Adipocyte (in vitro differentiated cells): ENCODE measurements at regions not wholly inside any gene's neighbourhood (a gene's known extent, or its start where the extent isn't known, plus 50 kb on each side); places are given as distances from the start of the nearest gene placed in this dataset.

Experiments used
- DNase-seq: peaks from one replicate; pipeline ENCODE4 v3.0.0-alpha.2; 2015; ENCODE audit warnings: low read depth
- H3K27me3 ChIP-seq: replicated peaks from 2 replicates; pipeline ENCODE4 v1.7.0; 2013; ENCODE audit warnings: mild to moderate bottlenecking, low read length, moderate library complexity; ENCODE audit not compliant: control insufficient read depth, insufficient read depth
- H3K36me3 ChIP-seq: 2 replicates; pipeline ENCODE4 v1.7.0; 2013; ENCODE audit warnings: low read length, mild to moderate bottlenecking, moderate library complexity; ENCODE audit not compliant: control insufficient read depth, insufficient read depth, severe bottlenecking
- H3K4me1 ChIP-seq: 2 replicates; pipeline ENCODE4 v1.7.0; 2013; ENCODE audit warnings: mild to moderate bottlenecking, low read length, moderate library complexity; ENCODE audit not compliant: control insufficient read depth, insufficient read depth
- H3K4me3 ChIP-seq: 2 replicates; pipeline ENCODE4 v1.7.0; 2013; ENCODE audit warnings: mild to moderate bottlenecking, low read length, moderate library complexity
- H3K9ac ChIP-seq: 2 replicates; pipeline ENCODE4 v1.7.0; 2013; ENCODE audit warnings: mild to moderate bottlenecking, low read length, moderate library complexity
- H3K9me3 ChIP-seq: 2 replicates; pipeline ENCODE4 v1.7.0; 2013; ENCODE audit warnings: mild to moderate bottlenecking, low read length, moderate library complexity; ENCODE audit not compliant: control insufficient read depth

DNA sequence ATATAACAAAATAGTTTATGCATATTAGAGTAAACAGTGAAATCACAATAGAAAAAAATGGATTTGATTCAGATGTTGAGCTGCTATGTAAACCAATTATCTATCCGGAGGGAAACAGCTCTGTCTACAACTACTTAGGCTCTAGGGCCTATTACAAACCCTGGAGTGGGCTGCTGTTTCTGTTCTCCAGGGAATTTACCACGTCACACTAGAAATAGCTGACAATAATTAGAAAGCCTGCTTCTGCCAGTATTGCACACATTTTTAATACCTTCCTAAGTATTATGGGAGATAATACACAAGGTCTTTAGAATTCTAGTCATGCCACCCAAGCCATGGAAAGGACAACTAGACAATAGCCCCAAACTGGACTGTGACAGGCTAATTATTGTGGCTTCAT, 411.1 kb downstream of the FIGN start:
- no peak overlapping the region for H3K9ac ChIP-seq
- H3K27me3 ChIP-seq, result no peaks in the 10 kb centered on the region
- no peaks in the 10 kb centered on the region for H3K9me3 ChIP-seq

DNA sequence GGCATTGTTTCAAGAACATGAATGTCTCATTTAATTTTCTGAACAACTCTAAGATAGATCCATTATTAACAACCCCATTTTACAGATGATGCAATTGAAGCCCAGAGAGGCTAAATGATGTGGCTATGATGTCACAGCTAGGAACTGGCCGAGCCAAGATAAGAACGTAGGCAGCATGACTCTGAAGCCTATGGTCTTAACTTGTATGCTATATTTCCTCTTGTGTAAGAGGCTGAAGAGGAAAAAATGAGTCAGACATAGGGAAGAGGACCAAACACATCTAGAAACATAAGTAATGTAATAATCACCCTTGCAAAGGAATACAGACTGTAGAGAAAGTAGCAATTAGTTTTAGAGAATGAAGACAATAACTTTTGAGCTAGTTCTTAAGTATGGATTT, 416.8 kb downstream of the FIGN start:
- no peaks in the 10 kb centered on the region for H3K36me3 ChIP-seq
- H3K9me3 ChIP-seq, result no peaks in the 10 kb centered on the region
- no peaks in the 10 kb centered on the region for H3K4me1 ChIP-seq
- peak; percentile 42 for DNase-seq
- no peak overlapping the region for H3K4me3 ChIP-seq
- no peaks in the 10 kb centered on the region for H3K27me3 ChIP-seq
- no peak overlapping the region for H3K9ac ChIP-seq

More for the DNA sequence above, 411.1 kb downstream of the FIGN start:
- Histone ChIP-seq H3K36me3 (no peaks in the 10 kb centered on the region), H3K4me1 (no peaks in the 10 kb centered on the region), H3K4me3 (no peak overlapping the region)
- no peak for DNase-seq

DNA sequence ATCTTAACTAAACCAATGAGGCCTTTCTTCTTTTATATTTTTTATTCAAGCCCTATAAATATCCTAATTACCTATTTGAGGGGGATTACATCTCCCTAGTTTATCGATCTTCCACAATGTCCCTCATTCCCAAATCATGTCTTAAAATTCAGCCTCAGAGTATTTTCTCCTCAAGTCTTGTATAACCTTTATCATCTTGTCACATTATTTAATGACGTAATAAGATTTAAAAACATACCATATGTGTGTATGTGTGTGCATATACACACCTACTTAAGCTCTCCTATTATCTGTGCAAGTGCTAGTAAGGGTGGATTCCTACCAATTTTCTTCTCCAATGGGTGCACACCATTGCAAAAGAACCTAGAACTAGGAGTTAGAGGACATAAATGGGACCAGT, 421.1 kb downstream of the FIGN start:
- H3K4me1 ChIP-seq, result peaks cover 11% of the 10 kb centered on the region
- no peaks in the 10 kb centered on the region for H3K9me3 ChIP-seq
- no peak for DNase-seq
- no peak overlapping the region for H3K9ac ChIP-seq
- H3K4me3 ChIP-seq, result no peak overlapping the region
- no peaks in the 10 kb centered on the region for H3K36me3 ChIP-seq
- H3K27me3 ChIP-seq, result no peaks in the 10 kb centered on the region

DNA sequence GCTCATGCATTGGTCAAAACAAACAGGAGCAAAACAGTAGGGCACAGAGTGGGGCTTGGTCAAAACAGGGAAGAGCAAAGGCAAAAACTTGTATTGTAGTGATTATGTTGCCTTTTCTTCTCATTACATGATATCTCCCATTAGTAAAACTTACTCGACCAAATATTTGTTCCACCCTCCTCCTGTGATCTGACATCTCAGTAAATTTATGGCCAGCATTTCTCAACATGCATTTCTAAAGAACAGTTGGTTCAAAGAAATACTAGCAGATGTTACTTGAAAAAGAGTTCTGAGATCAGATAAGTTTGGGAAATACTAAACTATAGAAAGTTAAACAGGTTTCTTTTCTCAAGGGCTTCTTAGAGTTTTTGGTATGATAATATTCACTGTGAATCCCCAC, 423.1 kb downstream of the FIGN start:
- Histone ChIP-seq H3K27me3 (no peaks in the 10 kb centered on the region), H3K4me3 (peak overlapping the region; percentile 13), H3K9ac (no peak overlapping the region), H3K4me1 (peaks cover 11% of the 10 kb centered on the region), H3K36me3 (no peaks in the 10 kb centered on the region), H3K9me3 (no peaks in the 10 kb centered on the region)
- DNase-seq, result no peak

DNA sequence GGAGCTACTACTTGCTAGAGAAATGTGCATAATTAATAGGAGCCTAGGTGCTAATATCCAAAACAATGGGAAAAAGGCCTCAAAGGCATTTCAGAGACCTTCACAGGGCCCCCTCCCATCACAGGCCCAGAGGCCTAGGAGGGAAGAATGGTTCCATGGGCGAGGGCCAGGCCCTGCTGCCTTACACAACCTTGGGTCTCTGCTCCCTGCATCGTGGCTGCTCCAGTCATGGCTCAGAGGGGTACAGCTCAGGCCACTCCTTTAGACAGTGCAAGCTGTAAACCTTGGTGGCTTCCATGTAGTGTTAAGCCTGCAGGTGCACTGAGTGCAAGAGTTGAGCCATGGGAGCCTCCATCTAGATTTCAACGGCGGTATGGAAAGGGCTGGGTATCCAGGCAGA, 429.2 kb downstream of the FIGN start:
- no peaks in the 10 kb centered on the region for H3K9me3 ChIP-seq
- H3K4me1 ChIP-seq, result peaks cover 3% of the 10 kb centered on the region
- no peak overlapping the region for H3K4me3 ChIP-seq
- H3K36me3 ChIP-seq, result no peaks in the 10 kb centered on the region
- DNase-seq, result no peak
- no peaks in the 10 kb centered on the region for H3K27me3 ChIP-seq
- no peak overlapping the region for H3K9ac ChIP-seq

DNA sequence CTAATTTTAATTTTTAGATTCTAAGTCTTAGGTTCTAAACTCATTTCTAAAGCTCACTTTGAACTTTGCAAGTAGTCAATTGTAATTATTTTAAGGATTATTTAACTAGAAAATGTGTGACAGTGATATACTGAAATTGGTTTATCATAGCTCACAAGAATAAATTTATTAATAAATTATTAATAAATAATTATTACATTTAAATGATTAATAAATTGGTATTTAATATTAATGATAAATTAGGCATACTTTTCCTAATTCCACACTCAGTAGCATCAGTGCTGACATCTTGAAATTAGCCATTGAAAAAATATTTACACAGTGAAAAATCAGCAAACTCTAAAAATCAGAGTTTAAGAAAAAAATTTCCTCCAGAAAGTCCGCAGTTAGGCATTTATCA, 433.7 kb downstream of the FIGN start:
- Histone ChIP-seq H3K36me3 (no peaks in the 10 kb centered on the region), H3K27me3 (no peaks in the 10 kb centered on the region), H3K9ac (no peak overlapping the region), H3K4me3 (no peak overlapping the region), H3K4me1 (peaks cover 3% of the 10 kb centered on the region), H3K9me3 (no peaks in the 10 kb centered on the region)
- no peak for DNase-seq

DNA sequence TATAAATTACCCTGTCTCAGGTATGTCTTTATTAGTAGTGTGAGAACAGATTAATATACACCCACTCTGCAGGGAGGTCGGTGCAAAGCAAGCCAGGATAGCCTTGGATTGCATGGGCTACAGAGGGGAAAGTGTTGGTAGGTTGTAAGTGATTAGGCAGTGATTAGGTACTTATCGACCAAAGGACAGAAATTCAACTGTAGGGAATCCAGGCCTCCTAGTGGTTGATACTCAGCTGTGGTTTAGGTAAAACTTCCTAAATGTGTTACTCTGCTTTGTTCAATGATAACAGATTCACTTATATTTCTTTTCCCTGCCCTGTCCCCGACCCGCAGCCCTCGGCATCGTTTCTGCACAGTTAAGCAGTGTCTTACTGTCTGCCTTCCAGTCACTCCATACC, 444.0 kb downstream of the FIGN start:
- no peak overlapping the region for H3K9ac ChIP-seq
- no peaks in the 10 kb centered on the region for H3K27me3 ChIP-seq
- no peaks in the 10 kb centered on the region for H3K4me1 ChIP-seq
- no peak overlapping the region for H3K4me3 ChIP-seq
- no peak for DNase-seq
- no peaks in the 10 kb centered on the region for H3K36me3 ChIP-seq
- H3K9me3 ChIP-seq, result no peaks in the 10 kb centered on the region

DNA sequence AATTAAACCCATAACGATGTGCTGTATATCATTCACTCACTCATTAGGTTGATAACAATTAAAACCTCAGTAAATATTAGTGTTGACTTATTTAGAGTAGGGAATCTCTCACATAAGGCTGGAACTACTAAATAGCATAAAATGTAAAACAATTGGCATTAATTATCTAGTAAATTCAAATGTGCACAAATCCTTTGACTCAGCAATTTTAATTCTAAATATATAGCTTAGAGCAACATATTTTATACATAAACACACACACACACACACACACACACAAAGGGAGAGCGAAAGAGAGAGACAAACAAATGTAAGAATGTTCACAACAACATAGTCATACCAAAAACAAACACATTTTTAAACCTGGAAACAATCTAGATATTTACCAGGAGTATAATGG, 443.1 kb upstream of the KCNH7 start:
- H3K9ac ChIP-seq, result no peak overlapping the region
- H3K27me3 ChIP-seq, result no peaks in the 10 kb centered on the region
- no peak overlapping the region for H3K4me3 ChIP-seq
- DNase-seq, result no peak
- H3K4me1 ChIP-seq, result no peaks in the 10 kb centered on the region
- peaks cover 4% of the 10 kb centered on the region for H3K9me3 ChIP-seq
- H3K36me3 ChIP-seq, result no peaks in the 10 kb centered on the region

DNA sequence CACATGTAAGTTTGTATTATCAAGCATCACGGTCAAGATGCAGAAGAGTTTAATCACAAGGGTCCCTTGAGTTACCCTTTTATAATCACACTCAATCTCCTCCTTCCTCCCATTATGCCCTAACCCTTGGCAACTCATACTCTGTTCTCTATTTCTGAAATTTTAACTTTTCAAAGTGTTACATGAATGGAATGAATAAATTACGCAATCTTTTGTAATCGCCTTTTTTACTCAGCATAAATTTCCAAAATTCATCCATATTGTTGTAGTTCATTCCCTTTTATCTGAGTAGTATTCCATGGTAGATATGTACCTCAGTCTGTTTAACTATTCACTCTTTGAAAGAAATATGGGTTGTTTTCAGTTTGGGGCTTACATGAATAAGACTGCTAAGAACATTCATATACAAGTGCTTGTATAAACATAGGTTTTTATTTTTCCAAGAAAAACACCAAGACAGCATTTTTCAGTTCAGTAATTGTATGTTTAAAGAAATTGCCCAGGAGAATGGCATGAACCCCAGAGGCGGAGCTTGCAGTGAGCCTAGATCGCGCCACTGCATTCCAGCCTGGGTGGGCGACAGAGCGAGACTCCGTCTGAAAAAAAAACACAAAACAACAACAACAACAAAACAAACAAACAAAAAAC, 430.9 kb upstream of the KCNH7 start:
- peaks cover 13% of the 10 kb centered on the region for H3K4me1 ChIP-seq
- H3K36me3 ChIP-seq, result no peaks in the 10 kb centered on the region

DNA sequence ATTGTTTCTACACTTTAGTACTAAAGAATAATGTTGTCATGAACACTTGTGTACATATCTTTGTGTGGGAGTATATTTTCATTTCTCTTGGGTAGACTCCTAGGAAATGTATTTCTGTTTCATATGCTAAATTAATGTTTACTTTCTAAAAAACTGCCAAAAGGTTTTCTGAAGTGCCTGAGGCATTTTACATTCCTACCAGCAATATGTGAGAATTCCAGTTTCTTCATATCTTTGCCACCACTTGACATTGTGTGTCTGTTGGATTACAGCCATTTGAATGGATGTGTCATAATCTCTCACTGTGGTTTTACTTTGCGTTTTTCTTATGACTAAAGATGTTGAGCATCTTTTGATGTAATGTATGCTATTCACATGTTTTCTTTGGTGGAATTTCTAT, 428.2 kb upstream of the KCNH7 start:
- DNase-seq, result peak; percentile 92
- Histone ChIP-seq H3K4me1 (peaks cover 21% of the 10 kb centered on the region), H3K9me3 (peaks cover 9% of the 10 kb centered on the region), H3K9ac (no peak overlapping the region), H3K4me3 (no peak overlapping the region), H3K27me3 (no peaks in the 10 kb centered on the region), H3K36me3 (no peaks in the 10 kb centered on the region)

More for the DNA sequence above, 430.9 kb upstream of the KCNH7 start:
- H3K4me3 ChIP-seq, result no peak overlapping the region
- H3K27me3 ChIP-seq, result no peaks in the 10 kb centered on the region
- H3K9ac ChIP-seq, result no peak overlapping the region
- H3K9me3 ChIP-seq, result peaks cover 17% of the 10 kb centered on the region
- DNase-seq, result peak; percentile 31

DNA sequence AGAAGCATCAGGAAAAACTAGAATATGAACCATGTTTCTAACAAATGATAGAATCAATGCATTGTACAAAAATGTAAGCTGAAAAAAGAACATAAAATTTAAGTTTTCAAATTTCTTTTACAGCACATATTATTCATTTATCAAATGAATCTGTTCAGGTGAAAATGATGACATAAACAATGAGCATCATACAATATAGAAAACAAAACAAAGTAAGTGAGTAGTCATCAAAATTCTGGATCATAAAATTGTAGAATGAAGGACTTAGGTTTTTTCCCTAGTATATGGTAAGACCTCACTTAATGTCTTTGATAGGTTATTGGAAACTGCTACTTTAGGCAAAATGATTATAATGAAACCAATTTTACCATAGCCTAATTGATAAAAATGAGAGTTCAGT, 427.0 kb upstream of the KCNH7 start:
- DNase-seq, result no peak
- no peak overlapping the region for H3K4me3 ChIP-seq
- no peaks in the 10 kb centered on the region for H3K36me3 ChIP-seq
- H3K9me3 ChIP-seq, result peaks cover 9% of the 10 kb centered on the region
- H3K27me3 ChIP-seq, result no peaks in the 10 kb centered on the region
- H3K4me1 ChIP-seq, result peaks cover 21% of the 10 kb centered on the region
- H3K9ac ChIP-seq, result no peak overlapping the region

DNA sequence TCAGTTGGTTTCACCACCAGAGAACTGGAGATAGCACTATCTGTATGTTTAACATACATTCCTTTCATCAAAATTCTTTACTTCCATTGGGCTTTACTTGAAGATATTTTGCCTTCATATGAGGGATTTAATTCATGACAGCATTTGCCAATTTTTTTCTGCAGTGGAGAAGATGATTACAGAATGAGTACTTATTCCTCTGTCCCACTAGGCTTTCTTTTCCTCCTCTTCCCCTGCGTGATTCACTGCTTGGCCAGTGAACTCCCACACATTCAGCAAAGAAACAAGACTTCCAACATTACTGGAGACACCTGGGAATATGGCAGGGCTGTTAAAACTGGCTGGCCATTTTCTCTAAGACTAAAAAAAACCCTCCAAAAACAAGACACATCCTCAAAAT, 425.8 kb upstream of the KCNH7 start:
- Histone ChIP-seq H3K27me3 (no peaks in the 10 kb centered on the region), H3K4me3 (no peak overlapping the region), H3K4me1 (peaks cover 17% of the 10 kb centered on the region), H3K36me3 (no peaks in the 10 kb centered on the region), H3K9me3 (peaks cover 9% of the 10 kb centered on the region), H3K9ac (no peak overlapping the region)
- DNase-seq, result peak; percentile 42
